GM19452 (cell line): ENCODE measurements at regions not wholly inside any gene's neighbourhood (a gene's known extent, or its start where the extent isn't known, plus 50 kb on each side); places are given as distances from the start of the nearest gene placed in this dataset.
"Not testable (repeated sequence)": the region's sequence is repeated elsewhere in the genome, so short reads cannot be mapped to it uniquely, and the experiment has no call there.

Experiments
- ATAC-seq: cut with Tn5 transposase; IDR thresholded peaks from one replicate; pipeline ENCODE4 v1.9.1; 2021; ENCODE audit not compliant: unreplicated experiment

DNA sequence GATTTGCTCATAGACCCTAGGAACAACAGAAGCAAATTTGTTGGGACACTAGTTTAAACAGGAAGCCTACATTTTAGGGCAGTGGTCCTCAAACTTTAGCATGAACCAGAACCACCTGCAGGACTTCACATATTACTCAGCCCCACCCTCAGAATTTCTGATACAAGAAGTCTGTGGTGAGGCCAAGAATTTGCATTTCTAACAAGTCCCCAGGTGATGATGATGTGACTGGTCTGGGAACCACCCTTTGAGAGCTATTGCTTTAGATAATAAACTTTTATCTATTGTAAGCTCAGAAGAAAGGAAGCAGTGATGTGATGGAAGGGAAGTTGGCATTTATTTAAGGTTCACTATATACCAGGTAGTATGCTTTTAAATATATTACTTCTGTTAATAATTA, 194.0 kb downstream of the FAM181B start:
- ATAC-seq = peak; percentile 84

DNA sequence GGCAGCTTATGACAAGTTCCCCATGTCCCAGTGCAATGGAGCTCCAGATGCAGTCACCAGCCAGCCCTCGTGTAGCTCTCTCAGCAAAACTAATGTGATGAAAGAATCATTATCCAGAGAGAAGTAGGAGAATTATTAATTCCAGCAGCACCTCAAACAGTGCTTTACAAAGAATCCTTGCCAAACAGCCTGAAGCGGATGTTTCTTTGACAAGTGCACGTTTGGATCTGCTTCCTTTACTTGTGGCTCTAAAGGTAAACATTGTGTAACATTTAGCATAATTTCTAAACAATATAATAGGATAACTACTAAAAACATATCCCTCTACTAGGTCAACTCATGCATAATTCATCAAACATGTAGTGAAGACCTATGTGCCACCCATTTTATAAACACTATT, 197.0 kb downstream of the FAM181B start:
- ATAC-seq = no peak

DNA sequence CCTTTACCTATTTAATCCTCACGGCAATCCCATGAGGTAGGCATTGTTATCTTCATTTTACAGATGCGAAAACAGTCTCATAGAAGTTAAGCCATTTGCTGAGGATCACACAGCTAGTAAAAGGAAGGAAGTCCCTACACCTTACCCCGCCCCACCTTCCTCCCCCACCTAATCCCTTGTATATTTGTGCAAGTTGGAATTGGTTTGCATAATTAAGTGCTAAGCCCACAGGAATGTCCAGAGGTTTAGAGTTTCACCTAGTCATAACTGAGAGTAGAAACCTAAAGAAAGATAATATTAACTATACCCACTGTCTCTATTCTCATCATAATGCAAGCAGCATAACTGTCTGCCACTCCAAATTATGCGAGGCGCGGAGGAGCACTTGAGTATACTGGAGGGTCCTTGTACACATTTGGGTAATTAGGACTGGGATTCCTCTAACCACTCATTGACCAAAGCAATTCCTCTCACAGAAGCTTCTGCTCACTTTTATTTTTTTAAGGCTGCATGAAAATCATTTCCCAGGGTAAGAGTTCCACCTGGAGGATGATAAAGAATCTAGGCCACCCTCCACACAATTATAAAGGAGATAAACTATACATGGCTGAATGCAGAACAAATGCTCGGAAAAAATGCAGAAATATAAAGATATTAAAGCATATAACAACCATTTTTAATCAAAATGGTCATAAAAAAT, 199.9 kb downstream of the FAM181B start:
- ATAC-seq = no peak

DNA sequence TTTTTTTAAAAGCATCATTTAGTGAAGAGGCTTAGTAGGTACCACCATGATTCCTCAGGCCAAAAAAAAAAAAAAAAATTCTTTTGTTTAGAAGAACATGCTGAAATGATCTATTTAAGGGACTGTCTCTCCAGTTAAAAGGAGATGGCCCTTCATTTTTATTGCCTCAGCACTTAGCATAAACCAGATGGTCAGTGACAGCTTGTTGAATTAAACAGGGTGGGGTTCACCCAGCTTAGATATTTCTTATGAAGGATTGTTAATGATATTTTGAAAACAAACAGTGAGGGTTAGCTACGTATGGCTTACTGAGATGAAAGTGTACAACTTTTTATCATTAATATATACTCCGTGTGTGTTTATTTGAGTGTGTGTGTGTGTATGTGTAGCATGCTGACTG, 203.7 kb downstream of the FAM181B start:
- no peak for ATAC-seq

DNA sequence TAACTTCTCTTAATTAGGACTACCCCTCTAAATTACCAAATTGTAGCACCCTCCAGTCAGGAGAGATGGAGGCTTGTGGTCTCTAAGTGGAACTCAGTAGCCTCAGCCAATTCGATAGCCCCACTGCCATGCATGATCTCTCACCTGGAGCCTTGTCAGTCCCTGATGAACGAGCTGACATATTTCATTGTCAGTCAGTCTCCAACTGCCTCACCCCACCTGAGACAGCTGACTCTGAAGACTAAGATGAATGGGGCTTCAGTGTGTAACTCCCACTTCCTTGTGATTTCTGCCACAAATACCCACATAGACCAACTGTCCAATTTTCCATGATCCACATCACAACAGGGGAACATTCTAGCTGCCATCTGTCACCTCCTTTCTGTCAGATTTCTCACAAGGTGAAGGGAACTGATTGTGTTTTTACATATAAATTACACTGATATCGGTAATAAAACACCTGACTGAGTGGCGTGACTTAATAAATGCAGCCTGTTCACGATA, 206.5 kb downstream of the FAM181B start:
- ATAC-seq = no peak

DNA sequence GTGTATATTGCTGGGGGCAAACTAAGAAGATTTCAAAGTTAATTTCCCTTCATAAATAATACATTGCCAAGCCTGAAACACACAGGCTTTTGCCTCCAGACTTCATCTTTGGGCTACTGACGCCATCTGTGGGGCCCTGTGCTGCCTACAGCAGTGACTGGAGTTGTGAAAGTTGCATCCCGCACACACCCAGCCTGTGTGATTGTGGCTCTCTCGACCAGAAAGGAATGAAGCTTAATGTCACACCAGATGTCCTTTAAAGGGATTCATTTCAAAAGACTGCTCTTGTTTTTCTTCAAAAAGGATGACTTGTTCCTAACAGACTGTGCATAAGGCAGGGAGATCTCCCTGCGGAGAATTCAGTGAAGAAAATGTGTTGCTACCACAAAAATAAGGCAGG, 210.5 kb downstream of the FAM181B start:
- no peak for ATAC-seq

DNA sequence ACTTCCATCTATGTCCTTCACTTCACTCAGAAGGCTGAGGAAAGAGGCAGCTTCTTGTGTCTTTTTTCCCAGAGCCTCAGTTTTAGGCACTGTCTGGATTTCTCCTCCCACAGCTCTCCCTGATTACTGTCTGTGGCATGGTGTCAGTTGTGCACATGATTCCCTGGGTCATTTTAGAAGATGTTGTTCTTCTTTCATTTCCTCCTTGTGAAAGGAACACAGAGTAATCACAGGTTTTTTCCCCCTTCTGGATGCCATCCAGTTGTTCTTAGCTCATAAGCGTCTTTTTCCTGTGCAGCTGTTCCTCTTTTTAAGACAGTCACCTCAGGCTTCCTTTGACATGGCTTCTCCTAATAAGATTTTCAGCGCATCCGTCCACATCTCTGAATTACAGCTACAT, 212.2 kb downstream of the FAM181B start:
- ATAC-seq = no peak

DNA sequence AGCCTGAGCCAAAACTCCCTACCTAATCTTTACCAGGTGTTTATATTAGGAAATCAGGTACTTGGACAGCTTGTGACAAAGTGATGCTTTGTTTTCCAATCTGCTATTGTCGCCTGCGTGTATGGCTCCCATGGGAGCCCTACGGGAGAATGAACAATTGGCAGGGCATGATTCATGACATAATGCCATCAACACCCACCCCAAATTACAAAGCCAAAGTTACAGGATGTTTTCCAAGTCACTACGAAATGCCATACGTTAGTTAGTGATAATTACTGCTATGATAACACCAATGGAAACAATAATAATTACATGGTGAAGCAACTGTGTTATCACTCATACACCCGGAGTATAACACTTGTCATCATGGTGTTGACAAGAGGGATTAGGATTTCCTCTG, 226.4 kb downstream of the FAM181B start:
- ATAC-seq = no peak

DNA sequence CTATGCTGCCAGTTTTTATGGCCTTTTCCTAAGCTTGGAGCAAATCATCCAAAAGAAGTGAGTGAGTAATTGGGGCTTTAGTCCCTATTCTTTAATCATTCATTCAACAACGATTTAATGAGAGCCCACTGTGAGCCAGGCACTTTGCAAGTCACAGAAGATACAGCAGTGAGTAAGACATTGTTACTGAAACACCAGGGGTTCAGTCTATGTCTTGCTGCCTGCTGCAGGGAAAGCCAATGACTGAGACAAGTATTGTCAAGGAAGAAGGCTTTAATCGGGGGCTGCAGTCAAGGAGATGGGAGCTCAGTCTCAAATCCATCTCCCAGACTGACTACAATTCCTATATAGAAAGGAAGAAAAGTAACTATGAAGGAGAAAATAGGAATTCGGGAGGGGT, 228.3 kb downstream of the FAM181B start:
- ATAC-seq = no peak

DNA sequence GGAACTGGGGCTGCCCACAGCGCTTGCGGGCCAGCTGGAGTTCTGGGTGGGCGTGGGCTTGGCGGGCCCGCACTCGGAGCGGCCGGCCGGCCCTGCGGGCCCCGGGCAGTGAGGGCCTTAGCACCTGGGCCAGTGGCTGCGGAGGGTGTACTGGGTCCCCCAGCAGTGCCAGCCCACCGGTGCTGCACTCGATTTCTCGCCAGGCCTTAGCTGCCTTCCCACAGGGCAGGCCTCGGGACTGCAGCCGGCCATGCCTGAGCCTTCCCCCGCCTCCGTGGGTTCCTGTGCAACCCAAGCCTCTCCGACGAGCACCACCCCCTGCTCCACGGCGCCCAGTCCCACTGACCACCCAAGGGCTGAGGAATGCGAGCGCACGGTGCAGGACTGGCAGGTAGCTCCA, 232.5 kb downstream of the FAM181B start:
- not testable (repeated sequence) for ATAC-seq

DNA sequence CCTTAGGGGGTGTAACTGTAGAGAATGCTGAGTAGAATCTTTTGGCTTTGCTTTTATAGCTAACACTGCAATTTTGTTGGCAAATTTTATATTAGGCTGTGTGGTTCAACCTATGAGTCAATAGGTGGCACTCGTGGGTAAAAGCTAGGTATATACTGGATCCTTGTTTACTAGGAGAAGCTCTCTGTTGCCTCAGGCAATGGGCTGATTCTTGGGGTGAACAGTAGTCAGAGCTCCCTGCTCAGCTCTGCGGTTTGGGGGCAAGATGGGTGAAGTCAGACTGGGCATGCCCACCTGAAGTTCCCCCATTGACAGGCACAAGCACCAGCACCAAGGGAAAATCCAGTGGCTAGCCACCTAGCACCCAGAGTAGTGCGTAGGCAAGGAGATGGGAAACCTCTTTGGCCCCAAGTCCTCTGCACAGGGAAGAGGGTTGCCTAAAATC, 238.7 kb downstream of the FAM181B start:
- no peak for ATAC-seq

DNA sequence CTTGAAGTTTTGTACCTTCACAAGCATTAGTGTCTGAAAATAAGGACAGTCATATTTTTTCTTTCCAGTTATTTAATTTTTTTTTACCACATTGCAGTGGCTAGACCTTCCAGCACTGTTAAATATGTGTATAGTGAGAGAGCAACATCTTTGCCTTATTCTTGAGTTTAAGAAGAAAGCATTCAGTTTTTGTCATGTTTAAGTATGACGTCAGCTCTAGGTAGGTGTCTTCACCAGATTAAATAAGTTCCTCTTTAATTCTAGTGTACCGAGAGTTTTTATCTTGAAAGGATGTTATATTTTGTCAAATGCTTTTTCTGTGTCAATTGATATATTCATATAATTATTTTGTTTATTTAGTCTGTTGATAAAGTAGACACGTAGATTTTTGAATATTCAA, 258.8 kb downstream of the FAM181B start:
- ATAC-seq = no peak

DNA sequence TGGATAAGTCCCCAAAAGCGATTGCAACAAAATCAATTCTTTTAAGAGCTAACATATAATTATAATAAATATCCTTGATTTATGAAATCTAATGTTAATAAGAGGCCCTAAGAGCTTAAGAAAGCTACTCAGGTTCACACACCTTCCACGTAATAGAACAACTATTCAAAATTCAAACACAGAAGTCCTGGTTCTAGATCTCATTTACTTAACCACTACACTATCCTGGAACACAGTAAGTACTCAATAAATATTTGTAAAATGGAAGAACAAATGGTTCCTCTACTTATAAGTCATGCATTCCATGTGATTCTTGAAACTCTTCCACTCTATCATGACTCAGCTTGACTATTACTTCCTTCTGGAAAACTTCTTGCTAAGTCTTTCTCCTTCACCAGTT, 268.2 kb downstream of the FAM181B start:
- no peak for ATAC-seq

DNA sequence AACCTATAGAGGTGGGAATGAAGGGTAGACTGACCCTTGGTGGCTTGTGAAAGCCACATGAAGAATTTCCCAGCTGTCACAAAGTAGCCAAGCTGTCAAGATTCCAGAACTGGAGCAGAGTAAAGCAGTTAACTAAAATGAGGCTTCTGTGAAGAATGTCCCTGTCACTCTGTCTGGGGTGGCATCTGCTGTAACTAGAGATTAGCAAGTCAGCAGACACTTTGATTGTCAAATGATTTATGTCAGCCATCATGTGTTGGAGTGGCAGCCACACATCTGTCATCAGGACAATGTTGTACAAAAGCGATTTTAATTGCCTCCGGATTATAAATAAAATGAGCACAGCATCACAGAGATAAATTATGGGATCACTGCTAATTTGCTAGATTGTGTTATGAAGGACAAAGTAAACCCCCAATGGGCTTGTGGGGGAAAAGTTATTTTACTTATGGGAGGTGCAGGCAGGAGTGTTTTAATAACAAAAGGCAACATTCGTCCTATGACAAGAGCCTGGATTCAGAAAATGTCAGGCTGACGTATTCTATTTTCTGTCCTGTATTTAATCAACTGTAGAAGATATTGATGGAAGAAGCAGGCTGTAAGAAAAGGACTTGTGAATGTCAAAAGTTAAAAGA, 270.9 kb downstream of the FAM181B start:
- ATAC-seq = no peak

DNA sequence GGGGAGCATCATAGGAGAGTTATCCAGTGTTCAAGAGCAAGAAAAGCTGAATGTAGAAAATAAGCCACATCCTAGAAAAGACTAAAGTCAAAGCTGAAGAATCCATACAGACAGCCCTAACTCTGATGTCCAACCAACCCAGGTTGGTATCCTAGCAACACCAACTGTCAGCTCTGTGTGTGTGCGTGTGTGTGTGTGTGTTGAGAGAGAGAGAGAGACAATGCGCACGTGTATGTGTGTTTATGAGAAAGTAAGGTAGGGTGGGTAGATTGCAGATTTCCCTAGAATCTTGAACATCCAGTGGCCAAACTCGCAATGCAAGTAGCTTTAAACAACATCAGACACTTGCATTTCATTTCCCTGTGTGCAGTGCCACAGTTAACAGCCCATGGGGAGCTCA, 274.9 kb downstream of the FAM181B start:
- ATAC-seq = no peak

DNA sequence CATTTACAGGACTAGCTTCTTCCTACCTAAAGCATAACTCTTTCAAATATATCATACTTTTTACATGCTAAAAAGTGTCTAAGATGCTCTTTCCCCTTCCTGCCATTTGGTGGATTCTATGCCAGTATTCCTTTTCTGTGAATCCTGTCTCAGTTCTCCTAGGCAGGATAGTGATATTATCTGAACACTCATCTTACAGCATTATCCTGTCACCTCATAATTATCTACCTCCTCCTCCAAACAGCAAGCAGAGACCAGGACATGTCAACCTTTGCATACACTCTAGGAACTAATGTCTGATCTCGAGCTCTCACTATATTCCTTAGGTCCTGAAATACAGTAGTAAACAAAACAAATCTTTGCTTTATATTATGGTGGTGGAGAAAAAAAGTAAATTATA, 275.5 kb downstream of the FAM181B start:
- ATAC-seq = no peak

DNA sequence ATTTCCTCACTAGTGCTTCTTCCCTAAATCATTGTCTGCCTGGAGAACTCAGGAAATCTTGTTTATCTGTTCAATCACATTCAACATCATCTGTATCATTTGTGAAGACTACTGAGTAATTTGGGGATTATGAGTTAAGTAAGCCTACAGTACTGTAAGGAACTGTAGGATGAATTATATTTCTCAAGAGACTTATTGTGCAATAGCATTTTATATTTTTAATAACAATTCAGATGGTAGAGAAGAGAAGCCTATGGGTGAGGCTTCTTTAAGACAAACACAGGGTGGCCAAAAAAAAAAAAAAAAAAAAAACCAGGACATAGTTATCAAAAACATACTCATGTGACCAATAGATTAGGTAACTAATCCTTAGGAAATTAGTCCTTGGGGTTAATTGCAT, 282.7 kb downstream of the FAM181B start:
- no peak for ATAC-seq

DNA sequence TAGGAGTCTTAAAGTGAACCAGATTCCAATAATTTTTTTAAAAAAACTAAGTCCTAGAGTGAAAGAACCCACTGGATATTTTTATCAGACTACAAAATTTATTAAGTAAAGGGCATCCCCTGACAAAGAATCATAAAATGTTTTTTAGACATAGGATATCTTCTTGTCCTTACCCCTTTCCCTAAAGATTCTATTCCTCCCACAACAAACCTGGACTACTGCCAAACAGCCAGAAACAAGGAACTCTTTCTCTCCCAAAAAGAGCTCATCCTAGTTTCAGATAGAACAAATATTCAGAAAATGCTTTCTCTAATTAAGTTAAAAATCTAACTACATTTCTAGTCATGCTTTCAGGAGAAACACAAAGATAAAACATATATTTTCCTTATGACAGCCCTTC, 327.1 kb downstream of the FAM181B start:
- ATAC-seq = no peak

DNA sequence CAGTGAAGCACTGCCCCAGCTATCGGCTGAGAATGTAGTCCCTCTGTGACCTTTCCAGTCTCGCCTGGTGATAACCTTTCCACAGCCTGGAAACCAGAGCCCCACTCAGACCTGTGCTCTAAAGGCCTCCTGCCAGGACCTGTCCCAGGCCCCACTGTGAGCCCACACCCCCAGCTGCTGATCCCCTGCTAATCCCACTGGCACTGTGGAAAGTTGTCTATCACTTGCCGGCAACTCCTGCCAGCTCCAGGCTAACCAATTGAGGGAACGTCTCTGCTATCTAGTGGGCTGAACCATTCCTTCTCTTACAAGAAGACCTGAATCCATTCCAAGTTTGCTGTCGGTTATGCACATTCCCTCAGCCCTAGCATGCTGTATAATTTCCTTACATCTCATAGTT, 328.2 kb downstream of the FAM181B start:
- no peak for ATAC-seq

DNA sequence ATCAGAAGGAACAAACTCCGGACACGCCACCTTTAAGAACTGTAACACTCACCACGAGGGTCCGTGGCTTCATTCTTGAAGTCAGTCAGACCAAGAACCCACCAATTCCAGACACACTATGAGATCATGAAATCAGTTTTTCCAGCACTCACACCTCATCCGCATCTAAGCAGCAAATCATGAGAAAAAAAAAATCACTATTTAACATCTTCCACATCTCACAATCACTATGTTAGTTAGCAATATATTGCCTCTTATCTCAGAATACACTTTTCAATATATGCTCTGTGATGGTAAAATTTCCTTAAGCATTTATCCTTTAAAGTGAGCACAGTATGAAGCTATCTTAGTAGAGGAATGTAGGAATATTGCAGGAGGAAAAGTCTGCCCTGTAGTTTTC, 328.7 kb downstream of the FAM181B start:
- ATAC-seq = no peak

DNA sequence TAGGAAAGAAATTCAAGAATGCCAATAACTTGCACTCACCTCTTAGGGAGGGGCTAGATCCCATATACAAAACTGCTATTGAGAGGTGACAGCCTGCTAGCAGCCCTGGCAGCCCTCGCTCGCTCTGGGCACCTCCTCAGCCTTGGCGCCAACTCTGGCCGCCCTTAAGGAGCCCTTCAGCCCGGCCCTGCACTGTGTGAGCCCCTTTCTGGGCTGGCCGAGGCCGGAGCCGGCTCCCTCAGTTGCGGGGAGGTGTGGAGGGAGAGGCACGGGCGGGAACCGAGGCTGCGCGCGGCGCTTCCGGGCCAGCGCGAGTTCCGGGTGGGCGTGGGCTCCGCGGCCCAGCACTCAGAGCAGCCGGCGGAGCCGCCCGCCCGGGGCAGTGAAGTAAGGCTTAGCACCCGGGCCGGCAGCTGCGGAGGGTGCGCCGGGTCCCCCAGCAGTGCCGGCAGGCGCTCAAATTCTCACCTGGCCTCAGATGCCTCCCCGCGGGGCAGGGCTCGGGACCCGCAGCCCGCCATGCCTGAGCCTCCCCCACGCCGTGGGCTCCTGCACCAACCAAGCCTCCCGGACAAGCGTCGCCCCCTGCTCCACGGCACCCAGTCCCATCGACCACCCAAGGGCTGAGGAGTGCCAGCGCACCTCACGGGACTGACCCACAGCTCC, 329.9 kb downstream of the FAM181B start:
- ATAC-seq = no peak

DNA sequence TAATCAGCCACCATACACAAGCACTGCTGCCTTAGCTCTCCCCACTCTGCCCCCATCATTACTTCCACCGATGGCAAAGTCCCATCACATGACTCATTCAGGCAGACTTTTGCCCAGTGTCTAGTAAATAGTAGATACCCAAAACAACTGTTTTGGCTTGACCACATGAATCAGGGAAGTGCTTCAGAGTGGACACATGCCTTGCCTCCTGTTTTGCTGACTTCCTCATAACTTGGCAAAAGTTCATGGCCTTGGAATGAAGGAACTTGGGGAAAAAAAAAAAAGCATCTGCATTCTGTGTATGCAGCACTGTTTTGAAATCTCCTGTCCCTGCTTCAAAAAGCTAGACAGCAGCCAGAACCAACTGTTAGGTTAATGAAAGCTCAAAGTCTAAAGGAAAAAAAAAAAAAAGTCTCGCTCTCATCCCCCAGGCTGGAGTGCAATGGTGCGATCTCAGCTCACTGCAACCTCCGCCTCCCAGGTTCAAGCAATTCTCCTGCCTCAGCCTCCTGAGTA, 335.3 kb downstream of the FAM181B start:
- ATAC-seq = no peak
